ENCODE measurements at regions not wholly inside any gene's neighbourhood (a gene's known extent, or its start where the extent isn't known, plus 50 kb on each side); places are given as distances from the start of the nearest gene placed in this dataset.
"Not testable (repeated sequence)": the region's sequence is repeated elsewhere in the genome, so short reads cannot be mapped to it uniquely, and the experiment has no call there.

DNA sequence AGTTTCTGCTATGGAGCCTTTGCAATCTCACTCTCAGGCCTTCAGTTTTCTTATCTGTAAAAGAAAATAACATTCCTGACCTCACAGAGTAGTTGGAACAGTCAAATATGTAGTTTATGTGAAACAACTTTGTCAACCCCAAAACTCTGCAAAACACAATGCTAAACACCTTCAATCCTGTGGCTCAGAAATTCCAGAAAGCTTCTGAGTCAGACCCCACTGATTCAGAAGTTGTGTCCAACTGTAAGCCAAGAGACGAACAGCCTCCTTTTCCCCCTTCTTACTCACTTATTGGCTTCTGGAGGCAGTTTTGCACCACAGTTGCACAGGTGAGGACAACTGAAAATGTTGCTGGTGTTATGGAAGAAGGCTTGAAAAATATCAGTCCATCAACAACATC lies 52.9 kb downstream of the TMSB4Y start:
- no peak for DNase-seq (ENCODE audit: low read depth, low spot score)

DNA sequence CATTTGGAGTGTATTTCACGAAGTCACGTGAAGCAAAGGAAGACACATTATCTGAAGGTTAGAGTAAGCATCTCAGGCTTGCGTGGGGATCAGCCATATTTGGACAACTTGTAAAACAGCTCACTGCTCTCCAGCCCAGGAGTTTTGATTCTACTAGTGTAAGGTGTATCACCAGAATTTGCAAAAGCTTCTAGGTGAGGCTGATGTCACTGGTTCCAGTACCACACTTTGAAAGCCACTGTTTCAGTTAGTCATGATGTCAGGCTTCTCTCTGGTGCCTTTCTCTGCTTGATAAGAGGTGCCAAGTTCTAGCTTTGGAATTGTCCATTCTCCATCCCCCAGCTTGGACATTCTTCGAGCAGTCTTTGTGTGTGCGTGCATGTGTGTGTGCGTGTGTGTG lies 62.3 kb downstream of the TMSB4Y start:
- no peak for DNase-seq (ENCODE audit: low read depth, low spot score)

DNA sequence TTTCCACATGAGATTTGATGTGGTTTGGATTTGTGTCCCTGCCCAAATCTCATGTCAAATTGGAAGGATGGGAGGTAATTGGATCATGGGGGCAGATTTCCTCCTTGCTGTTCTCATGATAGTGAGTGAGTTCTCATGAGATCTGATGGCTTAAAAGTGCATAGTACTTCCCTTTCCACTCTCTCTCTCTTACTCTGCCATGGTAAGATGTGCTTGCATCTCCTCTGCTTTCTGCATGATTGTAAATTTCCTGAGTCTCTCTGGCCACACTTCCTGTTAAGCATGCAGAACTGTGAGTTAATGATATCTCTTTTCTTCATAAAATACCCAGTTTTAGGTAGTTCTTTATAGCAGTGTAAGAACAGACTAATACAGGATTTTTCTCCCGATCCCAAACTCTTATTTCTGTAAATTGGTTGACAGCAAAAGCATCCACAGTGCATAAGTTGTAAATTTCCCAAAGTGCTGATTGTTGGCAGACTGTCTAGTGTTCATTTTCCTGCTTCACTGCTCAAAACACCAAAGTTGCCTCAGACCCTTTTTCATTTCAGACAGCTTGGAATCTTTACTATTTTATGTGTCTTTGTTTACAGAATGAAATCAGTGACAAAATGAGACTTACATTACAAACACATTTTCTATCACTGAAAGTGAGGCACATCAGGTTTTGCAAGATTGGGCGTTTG lies 86.6 kb downstream of the TMSB4Y start:
- no peak for DNase-seq (ENCODE audit: low read depth, low spot score)

DNA sequence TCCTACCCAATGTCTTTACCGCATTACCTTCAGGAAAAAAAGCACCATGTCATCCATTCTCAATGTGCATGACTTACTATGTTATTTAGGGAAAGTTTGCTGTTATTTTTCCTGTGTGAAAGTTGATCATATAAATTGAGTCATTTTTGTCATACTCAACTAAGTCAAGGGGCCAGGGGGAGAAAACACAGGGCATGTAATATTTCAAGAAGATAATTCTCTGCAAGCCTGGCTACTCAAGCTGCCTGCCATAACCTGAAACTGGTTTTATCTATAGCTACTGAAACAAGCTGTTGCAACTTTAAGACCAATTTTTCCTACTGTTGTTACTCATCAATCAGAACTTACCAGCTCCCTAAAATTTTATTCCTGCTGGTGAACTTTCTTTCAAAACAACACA lies 91.4 kb downstream of the TMSB4Y start:
- DNase-seq (ENCODE audit: low read depth, low spot score): no peak

DNA sequence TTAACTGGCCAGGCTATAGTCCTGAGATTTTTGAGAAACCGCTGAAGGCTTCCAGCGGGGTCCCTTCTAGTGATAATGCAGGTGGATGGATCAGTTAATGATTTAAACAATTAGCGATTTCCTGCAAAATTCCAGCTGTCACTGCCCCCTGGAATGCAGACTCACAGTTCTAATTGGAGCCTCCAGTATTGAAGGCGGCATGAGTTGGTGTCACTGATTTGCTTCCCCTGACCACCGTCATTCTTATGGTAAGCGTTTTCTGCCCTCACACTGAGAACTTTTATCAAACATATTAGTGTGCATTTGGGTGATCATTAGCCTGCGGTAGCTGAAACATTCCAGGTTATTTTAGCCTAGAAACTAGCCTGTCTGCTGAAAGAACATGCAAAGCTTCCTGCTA lies 99.1 kb downstream of the TMSB4Y start:
- peak; percentile 50 for DNase-seq (ENCODE audit: low read depth, low spot score)

DNA sequence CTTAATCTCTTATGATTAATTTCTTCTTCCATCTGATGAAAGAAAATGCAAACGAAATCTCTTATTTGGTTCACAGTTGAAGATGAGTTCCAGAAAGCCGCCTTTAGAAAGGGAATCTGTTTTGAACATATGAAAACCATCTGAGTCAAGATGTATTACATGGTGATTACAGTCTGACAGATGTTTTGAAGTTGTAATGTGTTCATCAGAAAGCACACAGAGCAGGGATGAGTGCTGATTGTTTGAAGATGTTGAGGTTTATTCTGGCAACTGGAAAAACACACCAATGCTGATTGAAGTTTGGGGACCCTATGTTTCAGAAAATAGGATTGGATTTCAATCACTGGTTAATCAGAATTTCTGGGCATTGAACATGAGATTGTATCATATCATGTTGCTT lies 99.7 kb downstream of the TMSB4Y start:
- DNase-seq (ENCODE audit: low read depth, low spot score): no peak

DNA sequence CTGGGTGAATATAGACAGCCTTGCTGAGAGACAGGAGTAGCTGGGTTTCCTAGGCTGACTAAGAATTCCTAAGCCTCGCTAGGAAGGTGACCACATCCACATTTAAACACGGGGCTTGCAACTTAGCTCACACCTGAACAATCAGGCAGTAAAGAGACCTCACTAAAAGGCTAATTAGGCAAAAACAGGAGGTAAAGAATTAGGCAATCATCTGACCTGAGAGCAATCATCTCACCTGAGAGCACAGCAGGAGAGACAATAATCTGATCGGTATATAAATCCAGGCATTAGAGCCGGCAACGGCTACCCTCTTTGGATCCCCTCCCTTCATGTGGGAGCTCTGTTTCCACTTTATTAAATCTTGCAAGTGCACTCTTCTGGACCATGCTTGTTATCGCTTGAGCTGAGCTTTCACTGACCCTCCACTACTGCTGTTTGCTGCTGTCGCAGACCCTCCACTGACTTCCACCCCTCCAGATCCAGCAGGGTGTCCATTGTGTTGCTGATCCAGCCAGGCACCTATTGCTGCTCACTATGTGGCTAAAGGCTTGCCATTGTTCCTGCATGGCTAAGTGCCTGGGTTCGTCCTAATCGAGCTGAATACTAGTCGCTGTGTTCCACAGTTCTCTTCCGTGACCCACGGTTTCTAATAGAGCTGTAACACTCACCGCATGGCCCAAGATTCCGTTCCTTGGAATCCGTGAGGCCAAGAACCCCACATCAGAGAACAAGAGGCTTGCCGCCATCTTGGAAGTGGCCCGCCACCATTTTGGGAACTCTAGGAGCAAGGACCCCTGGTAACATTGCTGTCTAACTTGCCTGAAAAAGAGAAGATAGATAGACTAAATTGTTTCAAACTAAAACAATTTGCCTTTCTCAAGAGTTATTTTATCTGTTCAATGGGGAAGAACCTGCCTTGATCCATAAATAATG lies 100.7 kb downstream of the TMSB4Y start:
- peak; percentile 9 for DNase-seq (ENCODE audit: low read depth, low spot score)

DNA sequence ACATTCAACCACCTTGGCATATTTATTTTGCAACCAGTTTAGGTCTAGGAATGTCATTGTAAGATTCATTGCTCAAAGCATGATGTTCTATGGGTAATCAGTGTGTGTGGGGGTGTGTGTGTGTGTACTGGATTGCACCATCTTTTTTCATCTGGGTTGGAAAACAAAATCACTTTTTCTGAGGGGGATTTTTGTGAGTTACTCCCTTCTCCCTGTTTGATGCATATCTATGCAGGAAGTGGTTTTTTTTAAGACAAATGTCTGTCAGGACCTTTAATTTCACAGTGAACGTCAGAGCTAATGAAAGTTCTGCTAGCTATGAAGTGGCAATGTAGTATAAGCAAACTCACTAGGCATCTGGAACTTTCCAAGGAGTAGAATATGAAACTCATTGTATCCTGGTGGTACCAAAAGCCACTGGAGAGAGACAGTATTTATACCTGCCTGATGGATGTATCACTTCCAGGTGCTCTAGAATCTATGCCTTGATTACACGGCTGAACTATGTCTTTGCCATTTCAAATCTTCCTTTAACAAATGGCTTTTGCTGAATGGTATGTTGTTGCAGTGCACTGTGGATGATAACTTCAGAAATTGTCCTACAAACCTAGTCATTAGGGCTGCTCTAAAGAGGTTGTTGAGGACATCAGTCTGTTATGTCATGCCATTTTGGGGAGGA lies 101.5 kb downstream of the TMSB4Y start:
- no peak for DNase-seq (ENCODE audit: low read depth, low spot score)

DNA sequence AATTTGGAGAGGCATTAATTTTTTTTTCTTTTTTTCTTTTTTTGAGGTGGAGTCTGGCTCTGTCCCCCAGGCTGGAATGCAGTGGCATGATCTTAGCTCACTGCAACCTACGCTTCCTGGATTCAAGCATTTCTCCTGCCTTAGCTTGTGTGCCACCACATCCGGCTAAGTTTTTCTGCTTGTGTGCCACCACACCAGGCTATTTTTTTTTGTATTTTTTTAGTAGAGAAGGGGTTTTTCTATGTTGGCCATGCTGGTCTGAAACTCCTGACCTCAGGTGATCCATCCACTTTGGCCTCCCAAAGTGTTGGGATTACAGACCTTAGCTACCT lies 102.0 kb downstream of the TMSB4Y start:
- no peak for DNase-seq (ENCODE audit: low read depth, low spot score)

DNA sequence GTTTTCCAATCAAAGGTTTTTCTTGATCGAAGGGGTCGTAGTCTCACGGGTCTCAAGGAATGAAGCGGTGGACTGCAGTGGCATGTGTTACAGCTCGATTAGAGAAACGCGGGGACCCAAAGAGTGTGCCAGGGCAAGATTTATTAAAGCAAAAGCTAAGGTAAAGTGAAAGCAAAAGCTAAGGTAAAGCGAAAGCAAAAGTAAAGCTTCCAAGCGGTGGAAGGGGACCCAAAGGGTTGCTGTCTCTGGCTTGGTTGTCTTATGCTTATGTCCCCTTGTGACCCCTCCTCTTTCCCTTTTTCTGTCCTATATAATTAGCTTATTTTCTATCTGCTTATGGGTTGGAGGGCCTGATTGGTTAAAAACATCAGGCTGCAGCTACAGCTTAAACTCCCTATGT lies 126.4 kb downstream of the TMSB4Y start:
- DNase-seq (ENCODE audit: low read depth, low spot score): no peak

DNA sequence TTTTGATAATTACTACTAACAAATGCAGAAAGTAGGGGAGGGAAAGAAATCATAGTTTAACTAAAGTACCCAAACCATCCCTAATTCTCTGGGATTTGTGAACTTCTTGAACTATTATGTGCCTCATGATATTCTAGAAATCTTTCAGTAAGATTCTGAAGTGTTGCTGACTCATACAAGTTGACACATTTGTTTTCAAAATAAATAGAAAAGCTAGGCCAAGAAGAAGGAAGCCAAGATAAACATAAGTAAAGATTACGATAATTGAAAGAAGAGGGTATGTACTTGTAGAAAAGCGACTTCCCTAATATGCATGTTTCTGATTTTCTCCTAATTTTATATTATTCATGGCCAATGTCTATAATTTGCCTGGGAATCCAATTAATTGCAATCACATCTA lies 140.7 kb downstream of the TMSB4Y start:
- DNase-seq (ENCODE audit: low read depth, low spot score): no peak

DNA sequence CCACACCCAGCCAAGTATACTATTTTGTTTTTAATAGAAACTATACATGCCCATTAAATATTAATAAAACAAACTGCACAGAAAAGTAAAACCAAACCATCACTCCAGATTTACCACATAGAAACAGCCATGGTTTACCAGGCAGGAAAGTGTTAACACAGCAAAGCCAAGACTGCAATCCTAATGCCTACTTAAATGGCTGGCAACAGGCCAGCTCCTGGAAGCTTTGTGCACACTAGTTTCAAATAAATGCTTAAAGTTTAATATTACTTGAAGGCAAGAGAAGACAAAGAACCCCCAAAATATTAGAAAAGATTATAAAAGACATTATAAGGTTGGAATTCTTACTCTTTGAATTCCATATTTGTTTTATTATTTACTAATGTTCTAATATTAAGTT lies 141.0 kb downstream of the VCY start:
- DNase-seq (ENCODE audit: low read depth, low spot score): no peak

DNA sequence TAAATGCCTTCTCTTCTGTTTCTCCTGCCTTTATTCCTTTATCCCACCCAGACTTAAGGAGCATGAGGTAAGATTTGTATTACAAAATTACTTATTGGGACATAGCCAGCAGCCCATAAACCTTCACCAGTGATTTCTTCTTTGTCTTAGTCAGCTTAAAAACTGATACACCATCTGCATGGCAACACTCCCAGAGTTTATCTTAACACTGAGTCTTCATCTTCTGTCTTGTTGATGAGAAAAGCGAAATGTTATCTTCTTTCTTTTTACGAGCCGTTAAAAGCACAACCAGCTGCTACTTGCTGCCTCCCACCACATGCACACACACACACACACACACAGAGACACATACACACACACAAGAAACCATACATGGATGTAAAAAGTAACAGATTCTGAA lies 116.7 kb downstream of the VCY start:
- DNase-seq (ENCODE audit: low read depth, low spot score): no peak

DNA sequence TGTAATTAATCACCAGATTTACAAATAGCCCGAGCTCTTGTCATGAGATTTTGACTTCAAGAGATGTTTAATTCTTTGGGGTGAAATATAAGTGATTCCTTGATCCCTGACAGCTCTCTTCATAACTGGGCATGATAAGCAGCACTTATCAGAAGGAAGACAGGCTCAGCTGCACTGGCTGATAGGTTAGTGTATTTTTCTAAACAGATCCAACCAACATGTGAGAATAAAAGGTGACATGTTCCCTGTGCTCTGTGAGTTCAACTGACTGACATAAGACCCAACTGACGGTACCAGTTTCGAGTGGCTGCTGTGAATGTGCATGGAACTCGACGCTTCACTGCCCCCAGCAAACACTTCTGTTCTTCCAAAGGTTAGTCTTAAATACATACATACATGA lies 114.8 kb downstream of the VCY start:
- no peak for DNase-seq (ENCODE audit: low read depth, low spot score)

DNA sequence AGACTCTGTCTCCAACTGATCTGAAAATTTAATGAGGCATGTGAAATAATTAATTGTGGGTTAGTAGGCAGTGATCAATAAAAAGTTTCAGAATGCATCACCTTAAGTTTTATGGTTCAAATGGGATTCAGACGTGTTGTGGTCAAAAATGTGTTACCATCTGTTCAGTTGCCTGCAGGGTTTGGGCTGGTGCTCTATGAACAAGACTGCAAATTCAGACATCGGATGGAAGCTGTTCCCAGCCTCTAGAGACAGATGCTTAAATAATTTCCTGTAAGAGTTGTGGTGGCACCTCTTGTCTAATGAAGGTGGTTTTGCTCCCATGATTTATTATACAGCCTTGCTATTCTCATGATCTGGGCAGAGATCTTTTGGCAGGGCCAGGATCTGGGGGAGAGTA lies 113.6 kb downstream of the VCY start:
- no peak for DNase-seq (ENCODE audit: low read depth, low spot score)

DNA sequence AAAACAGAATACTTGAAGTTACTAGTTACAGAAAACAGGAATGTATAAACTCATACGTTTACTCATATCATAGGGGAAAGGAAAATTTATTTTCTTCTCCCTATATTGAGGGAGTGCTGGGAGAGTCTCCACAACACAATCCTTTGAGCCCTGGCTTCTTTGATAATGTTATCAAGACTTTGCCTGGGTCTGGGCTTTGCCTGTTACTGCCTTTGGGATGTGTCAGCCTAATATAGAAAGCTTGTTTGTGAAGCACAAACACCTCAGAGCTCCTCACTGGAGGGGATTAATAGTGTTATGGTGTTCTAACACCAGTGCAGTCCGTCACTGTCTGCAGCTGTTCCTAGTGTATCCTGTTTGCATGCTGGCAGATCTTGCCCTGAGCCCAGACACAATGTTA lies 107.8 kb downstream of the VCY start:
- no peak for DNase-seq (ENCODE audit: low read depth, low spot score)

DNA sequence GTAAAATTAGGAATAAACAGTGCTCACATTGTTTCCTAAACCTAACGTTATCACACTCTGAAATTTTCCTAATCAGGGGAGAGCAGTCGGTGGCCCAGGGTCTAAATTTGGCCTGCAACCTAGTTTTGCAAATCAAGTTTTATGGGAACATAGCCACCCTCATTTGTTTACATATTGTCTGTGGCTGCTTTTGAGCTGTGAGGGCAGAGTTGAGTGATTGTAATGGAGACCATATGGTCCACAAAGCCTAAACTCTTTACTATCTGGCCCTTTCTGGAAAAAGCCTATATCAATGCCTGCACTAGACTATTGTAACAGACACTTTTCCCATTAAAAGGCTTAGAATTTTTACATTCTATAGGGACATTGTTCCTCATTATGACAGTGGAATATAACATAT lies 105.2 kb downstream of the VCY start:
- no peak for DNase-seq (ENCODE audit: low read depth, low spot score)

DNA sequence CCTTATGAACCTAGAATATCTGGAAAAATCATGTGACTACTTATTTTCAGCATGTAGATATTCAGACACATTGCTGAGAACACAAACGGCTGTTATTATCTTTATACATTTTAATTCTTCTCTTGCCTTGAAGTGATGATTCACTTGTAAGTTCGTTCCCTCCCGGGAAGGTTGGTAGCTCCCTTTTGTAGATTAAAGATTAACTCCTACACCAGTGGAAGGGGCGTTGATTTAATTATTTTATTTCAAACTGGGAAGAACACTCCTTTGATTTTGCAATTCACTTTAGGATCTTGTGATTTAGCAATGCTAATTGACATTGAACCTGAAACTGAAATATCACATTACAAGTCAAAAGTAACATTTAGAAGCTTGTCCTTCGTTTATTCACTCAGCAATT lies 103.4 kb downstream of the VCY start:
- DNase-seq (ENCODE audit: low read depth, low spot score): no peak

DNA sequence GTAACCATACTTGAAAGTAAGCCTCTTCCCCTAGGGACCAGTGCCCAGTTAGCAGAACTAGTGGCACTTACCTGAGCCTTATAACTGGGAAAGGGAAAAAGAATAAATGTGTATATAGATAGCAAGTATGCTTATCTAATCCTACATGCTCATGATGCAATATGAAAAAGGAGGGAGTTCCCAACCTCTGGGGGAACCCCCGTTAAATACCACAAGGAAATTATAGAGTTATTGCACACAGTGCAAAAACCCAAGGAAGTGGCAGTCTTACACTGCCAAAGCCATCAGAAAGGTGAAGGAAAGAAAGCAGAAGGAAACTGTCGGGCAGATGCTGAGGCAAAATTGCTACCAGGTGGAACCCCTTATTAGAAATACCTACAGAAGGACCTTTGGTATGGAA lies 92.2 kb downstream of the VCY start:
- not testable (repeated sequence) for DNase-seq (ENCODE audit: low read depth, low spot score)

DNA sequence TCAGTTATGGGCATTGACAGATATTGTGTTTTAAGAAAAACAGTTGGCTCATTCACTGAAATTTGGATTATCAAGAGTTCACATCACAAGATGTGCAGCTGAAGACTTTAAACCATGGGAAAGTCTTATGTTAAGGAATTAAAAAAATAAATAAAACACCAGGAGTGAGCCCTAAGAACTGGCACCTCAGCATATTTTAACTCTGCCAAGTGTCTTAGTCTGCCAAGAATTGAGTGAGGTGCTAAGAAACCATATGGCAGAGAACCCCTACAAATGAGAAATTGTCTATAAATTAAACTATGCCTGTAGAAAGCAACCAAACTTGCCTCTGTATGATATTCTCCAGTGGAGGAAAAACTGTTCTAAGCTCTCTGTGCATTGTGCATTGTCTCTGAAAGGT lies 78.5 kb downstream of the VCY start:
- no peak for DNase-seq (ENCODE audit: low read depth, low spot score)

DNA sequence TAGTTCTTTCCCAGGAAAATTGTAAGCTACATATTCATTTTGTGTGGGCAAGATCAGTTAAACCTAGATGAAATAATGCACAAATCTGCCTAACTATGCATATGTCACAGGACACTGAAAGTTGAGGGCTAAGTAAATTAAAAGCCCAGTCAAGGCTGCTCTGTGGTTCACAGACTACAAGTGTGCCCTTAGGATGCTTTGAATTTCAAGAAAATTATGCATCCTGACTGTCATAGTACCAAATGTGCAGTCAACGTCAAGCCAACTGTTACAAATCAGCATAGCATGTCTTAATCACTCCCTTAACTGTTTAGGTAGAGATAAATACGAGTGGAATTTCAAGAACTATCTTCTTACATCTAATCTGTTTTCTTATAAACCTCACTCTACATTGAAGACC lies 55.8 kb downstream of the VCY start:
- not testable (repeated sequence) for DNase-seq (ENCODE audit: low read depth, low spot score)

Data from iPS DF 19.7 (cell line).